ENCODE measurements at regions not wholly inside any gene's neighbourhood (a gene's known extent, or its start where the extent isn't known, plus 50 kb on each side); places are given as distances from the start of the nearest gene placed in this dataset.

DNA sequence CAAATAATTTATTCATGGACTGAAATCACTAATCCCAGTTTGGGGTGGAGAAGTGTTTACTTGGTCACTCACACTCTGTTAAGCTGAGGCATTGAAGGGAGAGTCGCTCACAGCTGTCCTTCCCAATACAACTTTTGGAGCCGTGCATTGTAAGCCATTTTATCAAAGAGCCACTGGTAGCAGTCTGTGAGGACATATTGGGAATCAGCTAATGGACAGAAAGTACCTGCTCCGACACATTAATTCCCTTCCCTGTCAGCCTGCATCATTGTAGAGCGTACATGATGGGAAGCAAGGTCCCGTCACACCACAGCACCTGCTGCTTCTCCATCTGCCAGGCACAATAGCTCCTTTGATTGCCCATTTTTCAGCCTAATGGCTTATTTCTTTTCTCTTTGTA is 643.2 kb downstream of the SQOR start:
- TF ChIP-seq GATA2 (IDR thresholded peaks at IDR 0.05; ENCODE audit: low read depth, low read length) (peak; percentile 30; the same call in 1 of the 2 replicates), GATA3 (IDR thresholded peaks at IDR 0.05; ENCODE audit: low read depth, low read length) (no peak)

DNA sequence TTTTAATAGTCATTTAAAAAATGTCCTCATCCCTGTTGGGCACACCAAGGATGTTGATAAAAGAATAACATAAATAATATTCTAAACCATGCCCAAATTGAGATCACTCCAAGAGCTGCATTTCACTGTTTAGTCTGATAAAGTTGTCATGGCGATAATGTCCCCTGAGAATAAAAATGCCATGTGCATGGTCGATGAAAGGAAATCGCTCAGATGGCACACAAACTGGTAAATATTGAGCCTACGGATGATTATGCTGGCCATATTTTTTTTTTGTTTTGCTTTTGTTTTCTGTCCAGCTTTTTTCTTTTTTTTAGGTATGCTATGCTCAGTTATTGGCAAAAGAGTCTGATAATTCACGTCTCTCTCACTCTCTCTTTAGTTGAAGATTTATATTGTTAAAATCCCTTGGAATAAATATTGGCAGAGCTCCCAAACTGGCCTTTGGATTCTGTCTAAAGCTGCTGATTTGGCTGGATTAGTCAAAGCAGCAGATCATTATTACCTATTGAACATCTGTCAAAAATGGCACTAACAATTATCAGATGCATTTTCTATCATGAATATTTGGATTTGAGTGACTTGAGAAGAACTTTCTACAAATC is 643.8 kb downstream of the SQOR start:
- TF ChIP-seq GATA3 (IDR thresholded peaks at IDR 0.05; ENCODE audit: low read depth, low read length), result peak; percentile 49; the same call in 1 of the 2 replicates
- peak; percentile 21; the same call in 1 of the 2 replicates for TF ChIP-seq GATA2 (IDR thresholded peaks at IDR 0.05; ENCODE audit: low read depth, low read length)

DNA sequence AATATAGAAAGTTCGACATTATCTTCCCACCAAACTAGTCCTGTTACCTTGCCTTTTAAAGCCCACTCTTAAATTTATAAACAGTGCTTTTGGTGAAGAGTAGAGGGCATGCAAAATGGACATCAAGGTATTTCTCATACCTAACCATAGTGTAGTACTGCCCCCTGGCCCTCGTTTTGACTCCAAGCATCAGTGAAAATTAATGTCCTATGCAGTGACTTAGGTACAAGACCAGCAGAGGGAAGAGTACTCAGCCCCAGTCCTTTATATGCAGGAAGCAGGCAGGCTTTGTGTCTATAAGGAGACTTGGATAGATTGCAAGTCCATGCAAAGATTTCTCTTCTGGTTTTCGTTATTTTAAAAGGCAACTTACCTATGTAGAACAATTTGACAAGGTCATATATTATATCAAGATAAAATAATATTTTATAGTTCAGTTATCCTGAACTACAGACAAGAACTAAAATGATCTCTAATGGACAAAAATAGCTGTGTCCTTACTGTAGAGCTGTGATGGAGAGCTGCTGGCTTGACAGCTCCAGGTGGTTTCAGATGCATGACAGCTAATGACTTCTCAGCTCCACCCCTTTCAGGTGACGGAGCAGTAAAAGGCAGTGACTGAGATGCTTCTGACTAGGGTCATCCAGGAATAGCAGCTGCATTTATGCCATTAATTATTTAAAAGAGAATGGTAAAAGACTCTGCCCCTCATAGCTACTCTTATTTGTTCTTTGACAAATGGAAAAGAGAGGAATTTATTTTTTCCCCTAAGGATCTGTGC is 646.1 kb downstream of the SQOR start:
- TF ChIP-seq GATA2 (IDR thresholded peaks at IDR 0.05; ENCODE audit: low read depth, low read length), result no peak
- no peak for TF ChIP-seq GATA3 (IDR thresholded peaks at IDR 0.05; ENCODE audit: low read depth, low read length)

DNA sequence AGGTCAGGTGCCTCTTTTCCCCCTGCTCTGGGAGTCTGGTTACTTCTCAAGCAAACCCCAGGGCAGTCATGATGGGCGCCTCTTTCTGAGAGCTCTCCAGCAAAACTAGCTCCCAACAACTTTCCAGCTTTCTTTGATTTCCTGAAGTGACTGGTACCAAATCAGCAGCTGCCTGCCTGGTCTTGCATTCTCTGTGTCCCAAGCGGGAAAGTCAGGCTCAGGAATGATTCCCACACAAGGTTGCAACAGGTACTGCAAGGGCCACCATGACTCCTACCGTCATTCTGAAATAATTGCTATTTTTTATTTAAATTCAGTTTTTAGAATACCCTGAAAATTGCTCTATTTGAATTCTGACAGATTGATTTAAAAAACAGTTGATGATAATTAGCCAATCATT is 658.7 kb downstream of the SQOR start:
- TF ChIP-seq GATA2 (IDR thresholded peaks at IDR 0.05; ENCODE audit: low read depth, low read length) (no peak), GATA3 (IDR thresholded peaks at IDR 0.05; ENCODE audit: low read depth, low read length) (no peak)

DNA sequence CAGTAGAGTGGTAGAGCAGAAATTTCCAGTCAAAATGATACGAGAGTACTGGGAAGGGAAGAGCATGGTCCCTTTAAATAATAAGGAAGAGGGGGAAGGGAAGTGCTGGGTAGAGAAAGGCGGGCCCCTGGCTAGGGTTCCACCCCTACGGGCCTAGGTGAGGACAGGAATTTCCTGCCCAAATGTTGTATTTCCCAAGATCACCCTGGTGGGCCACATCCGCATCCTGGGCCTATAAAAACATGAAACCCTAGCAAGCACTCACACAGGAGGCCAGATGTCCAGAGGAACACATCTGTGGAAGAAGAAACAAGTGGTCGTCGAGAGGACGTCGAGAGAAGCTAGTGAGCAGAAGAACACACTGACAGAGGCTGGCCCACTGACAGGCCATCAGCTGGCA is 661.2 kb downstream of the SQOR start:
- TF ChIP-seq GATA2 (IDR thresholded peaks at IDR 0.05; ENCODE audit: low read depth, low read length) (no peak), GATA3 (IDR thresholded peaks at IDR 0.05; ENCODE audit: low read depth, low read length) (no peak)

DNA sequence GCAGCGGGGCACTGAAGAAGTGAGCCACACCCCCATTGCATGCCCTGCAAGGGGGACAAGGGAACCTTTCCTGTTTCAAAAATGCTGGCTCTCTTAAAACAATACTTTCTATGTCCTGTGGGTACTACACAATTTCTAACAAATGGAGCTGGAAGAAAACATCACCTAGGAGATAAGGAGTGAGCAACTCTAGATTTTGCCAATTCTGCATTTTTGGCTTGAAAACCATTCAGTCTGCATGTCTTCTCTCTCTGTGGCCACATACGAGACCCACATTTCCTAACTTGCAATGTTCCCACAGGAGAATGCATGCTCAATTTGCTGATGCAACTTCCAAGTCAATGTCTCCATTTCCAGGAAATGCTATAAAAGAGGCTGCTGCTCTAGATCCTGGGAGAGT is 662.0 kb downstream of the SQOR start:
- TF ChIP-seq GATA2 (IDR thresholded peaks at IDR 0.05; ENCODE audit: low read depth, low read length) (no peak), GATA3 (IDR thresholded peaks at IDR 0.05; ENCODE audit: low read depth, low read length) (no peak)

DNA sequence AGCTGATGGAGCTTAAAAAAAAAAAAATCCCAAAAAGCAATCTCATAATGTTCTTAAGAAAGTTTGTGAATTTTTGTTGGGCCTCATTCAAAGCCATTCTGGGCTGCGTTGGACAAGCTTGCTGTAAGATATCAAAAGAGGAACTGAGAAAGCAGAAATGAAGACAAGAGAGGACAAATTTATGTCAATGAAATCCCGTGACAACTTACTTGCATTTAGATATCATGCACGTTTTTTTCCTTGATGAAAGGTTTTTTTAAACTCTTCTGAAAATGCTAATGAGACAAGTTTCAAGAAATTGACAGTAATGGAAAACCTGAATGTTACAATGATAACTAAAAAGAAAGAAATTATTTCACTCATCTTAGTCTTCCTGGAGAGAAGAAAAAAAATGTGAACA is 662.9 kb downstream of the SQOR start:
- TF ChIP-seq GATA3 (IDR thresholded peaks at IDR 0.05; ENCODE audit: low read depth, low read length), result no peak
- TF ChIP-seq GATA2 (IDR thresholded peaks at IDR 0.05; ENCODE audit: low read depth, low read length), result no peak

DNA sequence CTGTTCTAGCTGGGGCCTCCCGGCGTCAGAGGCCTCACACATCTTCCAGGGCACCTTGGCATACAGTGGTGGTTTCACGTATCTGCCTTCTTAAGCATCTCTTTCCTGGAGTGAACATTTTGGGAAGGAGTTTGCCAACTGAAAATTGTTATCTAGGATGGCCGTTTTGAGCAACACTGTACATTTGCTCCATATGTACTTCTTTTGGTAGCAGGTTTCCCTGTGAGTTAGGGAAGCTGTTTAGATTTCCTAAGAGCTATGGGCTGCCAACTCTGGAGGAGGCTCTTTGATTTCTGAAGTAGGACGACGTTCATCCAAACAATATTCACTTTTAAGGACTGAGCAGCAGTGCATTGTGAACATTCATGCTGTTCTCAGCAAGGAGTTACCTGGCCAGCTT is 665.9 kb downstream of the SQOR start:
- TF ChIP-seq GATA3 (IDR thresholded peaks at IDR 0.05; ENCODE audit: low read depth, low read length) (no peak), GATA2 (IDR thresholded peaks at IDR 0.05; ENCODE audit: low read depth, low read length) (no peak)

DNA sequence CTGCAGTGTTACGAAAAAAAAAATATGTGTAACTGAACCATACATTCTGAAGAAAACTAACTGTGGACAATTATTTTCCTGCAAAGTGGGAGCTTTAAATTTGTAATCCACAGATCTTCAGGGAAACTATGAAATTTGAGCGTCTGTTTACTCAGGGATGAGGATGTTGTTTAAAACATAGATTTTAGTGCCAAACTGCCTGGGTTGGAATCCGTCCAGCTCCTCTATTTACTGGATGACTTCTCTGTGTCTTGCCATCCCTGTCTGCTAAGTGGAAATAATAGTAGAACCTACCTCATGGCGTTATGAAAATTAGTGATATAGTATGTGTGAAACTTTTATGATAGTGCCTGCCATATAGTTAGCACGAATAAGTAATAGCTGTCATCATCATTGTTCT is 666.5 kb downstream of the SQOR start:
- TF ChIP-seq GATA2 (IDR thresholded peaks at IDR 0.05; ENCODE audit: low read depth, low read length), result no peak

DNA sequence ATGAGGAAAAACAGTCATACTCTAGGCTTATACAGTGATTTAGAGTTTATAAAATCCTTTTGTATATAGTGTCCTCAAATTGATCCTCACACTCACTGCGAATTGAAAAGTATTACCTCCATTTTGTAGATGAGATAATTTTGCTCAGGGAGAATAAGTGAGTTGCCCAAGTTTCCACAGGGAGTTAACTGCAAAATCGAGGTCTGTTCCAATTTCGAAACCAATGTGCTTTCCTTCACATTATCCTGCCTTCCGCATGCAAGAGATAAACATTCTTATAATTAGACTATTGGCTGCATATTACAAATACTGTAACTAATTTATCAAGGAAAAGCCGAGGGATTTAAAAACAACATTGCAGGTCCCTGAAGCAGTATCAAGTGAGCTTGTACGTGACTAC is 667.0 kb downstream of the SQOR start:
- TF ChIP-seq GATA3 (IDR thresholded peaks at IDR 0.05; ENCODE audit: low read depth, low read length) (no peak), GATA2 (IDR thresholded peaks at IDR 0.05; ENCODE audit: low read depth, low read length) (no peak)

DNA sequence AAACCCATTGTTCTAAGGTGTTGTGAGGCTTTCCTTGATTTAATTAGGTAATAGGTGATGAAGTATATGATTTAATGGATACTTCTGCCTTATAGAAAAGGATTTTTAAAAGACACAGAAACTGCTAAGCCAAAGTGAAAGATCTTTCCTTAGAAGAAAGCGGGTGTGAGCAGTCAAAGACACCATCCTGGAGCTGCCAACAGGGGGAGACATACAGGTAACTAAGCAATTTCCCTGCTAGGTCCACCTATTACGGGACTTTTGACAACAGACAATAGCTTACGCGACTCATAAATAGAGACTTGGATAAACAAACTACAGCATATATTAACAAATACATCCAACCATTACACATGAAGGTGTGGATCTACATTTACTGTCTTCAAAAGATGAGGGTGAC is 669.5 kb downstream of the SQOR start:
- TF ChIP-seq GATA2 (IDR thresholded peaks at IDR 0.05; ENCODE audit: low read depth, low read length) (no peak), GATA3 (IDR thresholded peaks at IDR 0.05; ENCODE audit: low read depth, low read length) (no peak)

DNA sequence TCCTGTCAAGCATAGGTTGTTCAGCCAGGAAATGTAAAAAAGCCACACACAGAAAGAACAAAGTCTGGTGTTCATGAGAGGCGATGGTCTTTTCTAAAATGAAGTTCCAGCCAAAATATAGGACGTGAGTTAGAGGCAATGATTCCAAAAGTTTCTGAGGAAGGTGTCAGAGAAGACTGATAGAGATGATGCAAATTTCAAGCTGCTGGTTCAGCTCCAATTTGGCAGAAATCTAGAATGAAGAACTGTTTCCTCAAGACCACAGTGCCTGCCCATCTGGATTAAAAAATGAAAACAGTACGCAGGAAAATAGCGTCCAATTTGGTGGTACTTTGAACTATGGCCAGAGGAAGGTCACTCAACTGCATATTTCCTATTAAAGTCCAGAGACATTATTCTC is 672.9 kb downstream of the SQOR start:
- TF ChIP-seq GATA3 (IDR thresholded peaks at IDR 0.05; ENCODE audit: low read depth, low read length) (no peak), GATA2 (IDR thresholded peaks at IDR 0.05; ENCODE audit: low read depth, low read length) (no peak)

DNA sequence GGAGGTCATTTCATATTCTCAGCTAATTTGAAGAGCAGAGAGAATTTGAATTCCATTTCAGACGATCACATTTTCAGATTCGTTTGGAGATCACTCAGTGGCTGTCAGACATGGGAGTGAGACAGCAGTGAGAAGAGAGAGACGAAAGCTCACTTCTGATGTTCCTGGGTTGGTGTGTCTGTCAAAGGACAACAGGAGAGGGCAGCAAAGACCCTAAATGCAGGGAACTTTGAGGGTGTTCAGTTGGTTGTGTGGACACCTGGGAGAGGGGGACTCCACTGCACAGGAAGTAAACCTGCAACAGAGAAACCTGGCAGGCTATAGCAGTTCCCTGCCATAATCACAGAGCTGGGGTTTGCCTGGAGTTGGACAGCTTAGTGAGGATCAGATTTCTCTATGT is 675.1 kb downstream of the SQOR start:
- TF ChIP-seq GATA3 (IDR thresholded peaks at IDR 0.05; ENCODE audit: low read depth, low read length), result no peak
- TF ChIP-seq GATA2 (IDR thresholded peaks at IDR 0.05; ENCODE audit: low read depth, low read length), result no peak

DNA sequence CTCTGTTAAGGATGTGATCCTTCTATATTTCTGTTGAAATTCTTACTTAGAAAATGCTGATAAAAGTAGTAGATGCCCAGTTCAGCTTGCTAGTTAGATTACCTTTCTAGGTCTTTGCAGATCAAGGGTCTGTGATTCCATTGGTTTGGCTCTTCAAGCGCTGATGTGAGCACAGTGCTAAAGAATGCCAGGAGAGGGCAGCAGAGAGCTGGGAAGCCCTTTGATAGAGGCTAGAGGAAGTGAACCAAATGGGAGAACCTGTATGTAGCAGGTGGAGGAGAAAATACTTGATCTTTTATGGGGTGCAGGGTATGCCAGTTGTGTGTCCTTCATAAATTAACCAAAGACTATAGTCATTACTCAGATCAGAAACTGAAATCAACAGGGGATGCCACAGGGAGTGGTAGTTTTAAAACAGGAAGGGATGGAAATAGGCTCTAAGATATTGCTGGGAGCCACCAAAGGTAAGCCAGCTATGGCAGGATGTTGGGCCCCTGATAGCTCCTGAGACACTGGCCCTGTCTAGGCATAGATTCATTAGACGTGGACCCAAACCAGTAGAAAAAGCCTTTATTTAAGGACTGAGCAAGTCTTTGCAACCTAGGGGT is 677.4 kb downstream of the SQOR start:
- TF ChIP-seq GATA3 (IDR thresholded peaks at IDR 0.05; ENCODE audit: low read depth, low read length), result no peak
- no peak for TF ChIP-seq GATA2 (IDR thresholded peaks at IDR 0.05; ENCODE audit: low read depth, low read length)

DNA sequence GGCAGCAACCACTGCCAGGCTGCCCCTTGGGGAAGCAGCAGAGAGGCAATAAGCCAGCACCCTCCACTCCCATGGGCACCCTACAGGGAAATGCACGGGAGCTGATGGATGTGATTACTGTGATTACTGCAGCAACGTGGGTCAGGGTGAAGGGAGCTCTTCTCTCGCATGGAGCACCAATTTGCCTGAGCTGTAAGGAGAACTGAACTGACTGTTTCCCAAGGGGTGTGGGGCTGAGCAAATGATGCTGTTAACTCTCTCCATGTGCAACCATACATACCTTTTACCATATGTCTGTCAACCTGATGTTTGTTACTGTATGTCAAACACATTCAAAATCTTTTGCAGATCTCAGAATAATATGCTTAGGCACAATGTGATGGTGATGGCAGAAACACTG is 680.6 kb downstream of the SQOR start:
- TF ChIP-seq GATA3 (IDR thresholded peaks at IDR 0.05; ENCODE audit: low read depth, low read length) (no peak), GATA2 (IDR thresholded peaks at IDR 0.05; ENCODE audit: low read depth, low read length) (no peak)
